HG03025 (cell line): ENCODE measurements at regions not wholly inside any gene's neighbourhood (a gene's known extent, or its start where the extent isn't known, plus 50 kb on each side); places are given as distances from the start of the nearest gene placed in this dataset.

Experiments used
- ATAC-seq: cut with Tn5 transposase; IDR thresholded peaks from one replicate; pipeline ENCODE4 v1.9.1; 2021; ENCODE audit warnings: mild to moderate bottlenecking, moderate library complexity; ENCODE audit not compliant: unreplicated experiment, low FRiP score

DNA sequence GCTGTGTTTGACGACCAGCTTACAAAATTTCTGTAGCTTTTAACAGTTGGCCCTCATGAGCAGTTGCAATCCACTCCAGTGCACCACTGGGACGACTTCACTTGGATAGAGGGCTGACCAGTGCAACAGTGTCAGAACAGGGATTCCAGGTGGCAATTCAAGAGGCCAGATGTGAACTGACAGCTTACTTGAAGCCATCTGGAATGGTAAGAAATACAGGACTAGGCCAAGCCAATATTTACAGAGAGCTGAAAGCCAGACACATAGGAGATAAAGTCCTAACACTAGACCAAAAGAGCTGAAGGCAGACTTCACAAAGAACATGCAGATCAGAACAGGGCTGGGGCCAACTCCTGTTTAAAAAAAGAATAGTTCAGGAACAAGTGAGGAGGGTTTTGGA, 93.5 kb upstream of the NFIA start:
- no peak for ATAC-seq

- no peak for ATAC-seq
Measured at GRCh38 chr1:60987904-60988303, 94.5 kb upstream of the NFIA start.

DNA sequence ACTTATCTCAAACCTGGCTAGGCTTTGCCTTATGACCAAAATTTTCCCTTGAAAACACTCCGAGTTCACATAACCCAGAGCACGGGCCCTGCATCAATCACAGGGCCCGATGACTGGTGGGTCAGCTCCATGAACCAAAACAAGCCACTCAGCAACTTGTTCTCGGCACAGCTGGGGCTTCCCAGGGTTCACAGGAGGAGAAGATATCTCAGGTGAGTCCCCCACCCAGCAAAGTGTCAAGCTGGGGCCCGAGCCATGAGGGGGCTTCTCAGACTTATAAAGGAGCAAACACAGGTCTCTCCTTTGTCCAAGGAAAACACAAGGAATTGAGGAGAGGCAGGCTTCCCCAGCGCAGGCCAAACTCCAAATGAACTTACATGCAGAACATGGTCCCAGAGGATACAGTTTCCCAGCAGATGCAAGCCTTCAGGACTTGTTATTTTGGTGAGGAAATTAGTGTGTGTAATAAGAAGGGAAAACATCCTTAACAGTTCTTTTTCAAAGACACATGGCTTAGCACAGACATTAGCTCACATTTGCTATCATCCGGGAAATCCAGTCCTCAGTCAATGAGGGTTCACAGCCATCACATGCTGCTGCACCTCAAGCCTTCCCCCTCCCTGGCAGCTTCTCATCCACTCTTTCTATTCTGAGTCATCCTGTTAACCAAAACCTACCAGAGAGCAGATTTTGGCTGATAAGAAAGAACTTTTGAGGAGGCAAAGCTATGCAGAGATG, 98.1 kb upstream of the NFIA start:
- ATAC-seq: no peak

GRCh38 chr1:60983701-60984061, 98.7 kb upstream of the NFIA start:
- no peak for ATAC-seq

- ATAC-seq: no peak
Measured at GRCh38 chr1:60982539-60982938, 99.8 kb upstream of the NFIA start.

GRCh38 chr1:60981357-60981756, 101.0 kb upstream of the NFIA start:
- no peak for ATAC-seq

DNA sequence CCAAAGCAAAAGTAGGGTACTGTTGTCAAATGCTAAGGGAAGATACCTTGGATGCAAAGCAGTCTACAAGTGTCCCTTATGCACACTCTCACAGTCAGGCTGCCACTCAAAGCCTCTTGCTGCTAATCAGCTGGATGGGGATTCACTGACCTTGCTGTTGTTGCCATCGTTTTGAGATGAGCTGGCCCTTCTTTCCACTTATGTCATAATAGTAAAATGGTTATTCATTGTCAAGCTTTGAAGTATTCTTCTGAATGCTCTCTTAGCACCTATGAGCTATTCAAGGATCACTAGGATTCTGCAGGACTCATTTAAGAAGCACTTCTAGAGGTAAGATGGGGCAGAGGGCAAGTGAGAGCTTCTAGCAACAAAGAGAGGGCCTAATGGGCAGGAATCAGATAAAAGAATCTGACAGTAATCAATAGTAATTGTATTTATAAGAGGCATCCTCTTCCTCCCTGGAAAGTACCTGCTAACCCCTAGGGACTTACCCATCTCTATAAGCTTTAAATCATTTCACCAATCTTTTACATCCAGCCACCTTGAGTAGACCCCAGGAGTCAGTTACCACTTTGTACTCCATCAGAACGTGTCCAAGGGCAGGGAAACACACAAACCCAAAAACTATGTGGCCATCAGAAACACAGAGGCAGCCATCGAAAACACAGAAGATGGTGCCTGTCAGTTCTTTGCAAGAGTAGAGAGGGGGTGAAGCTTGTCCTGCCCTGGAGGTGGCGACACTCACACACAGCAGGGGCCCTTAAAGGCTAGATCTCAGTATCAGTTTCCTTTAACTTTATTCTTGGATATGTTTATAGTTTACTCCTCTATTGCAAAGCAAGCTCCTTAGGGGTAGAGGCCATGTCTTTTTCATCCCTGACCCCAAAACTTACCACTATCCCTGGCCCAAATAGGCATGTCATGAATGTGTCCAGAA, 103.7 kb upstream of the NFIA start:
- peak; percentile 54 for ATAC-seq

- no peak for ATAC-seq
Measured at GRCh38 chr1:60977661-60978060, 104.7 kb upstream of the NFIA start.

DNA sequence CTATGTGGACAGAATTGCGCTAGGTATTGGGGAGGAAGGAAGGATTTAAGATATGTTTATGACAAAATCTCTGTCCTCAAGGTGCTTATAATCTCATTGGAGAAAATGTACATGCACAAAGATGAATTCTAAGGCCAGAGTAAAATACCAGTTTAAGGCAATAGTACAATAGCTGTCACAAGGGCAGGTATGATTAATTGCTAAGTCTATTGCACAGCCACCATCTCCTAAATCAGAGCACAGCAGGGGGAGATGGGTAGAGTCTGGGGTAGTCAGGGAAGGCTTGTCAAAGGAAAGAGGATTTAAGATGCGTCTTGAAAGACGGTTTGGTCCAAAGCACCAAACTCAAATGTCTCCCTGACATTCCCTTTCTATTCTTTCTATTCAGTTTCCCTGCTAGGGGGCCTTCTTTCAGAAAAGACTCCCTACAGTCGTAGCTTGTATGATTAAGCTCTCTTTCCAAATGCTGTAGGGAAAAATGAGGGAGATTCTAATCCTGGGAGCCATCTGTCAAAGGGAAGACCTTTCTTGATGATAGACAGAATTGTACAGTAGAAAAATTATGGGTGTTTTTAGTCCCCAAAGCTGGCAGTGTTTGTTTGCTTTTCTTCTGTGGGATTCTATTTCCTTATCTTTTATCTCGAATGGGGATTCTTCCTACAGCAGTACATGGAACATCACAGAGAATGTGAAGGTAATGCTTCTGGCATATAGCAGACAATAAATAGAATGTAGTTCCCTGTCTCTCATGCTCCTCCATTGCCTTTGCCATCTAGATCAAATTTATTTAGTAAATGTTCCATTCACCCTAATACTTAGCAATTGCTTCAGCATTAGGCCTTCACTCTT, 107.6 kb upstream of the NFIA start:
- ATAC-seq: no peak

- ATAC-seq: no peak
Measured at GRCh38 chr1:60973668-60974067, 108.7 kb upstream of the NFIA start.

DNA sequence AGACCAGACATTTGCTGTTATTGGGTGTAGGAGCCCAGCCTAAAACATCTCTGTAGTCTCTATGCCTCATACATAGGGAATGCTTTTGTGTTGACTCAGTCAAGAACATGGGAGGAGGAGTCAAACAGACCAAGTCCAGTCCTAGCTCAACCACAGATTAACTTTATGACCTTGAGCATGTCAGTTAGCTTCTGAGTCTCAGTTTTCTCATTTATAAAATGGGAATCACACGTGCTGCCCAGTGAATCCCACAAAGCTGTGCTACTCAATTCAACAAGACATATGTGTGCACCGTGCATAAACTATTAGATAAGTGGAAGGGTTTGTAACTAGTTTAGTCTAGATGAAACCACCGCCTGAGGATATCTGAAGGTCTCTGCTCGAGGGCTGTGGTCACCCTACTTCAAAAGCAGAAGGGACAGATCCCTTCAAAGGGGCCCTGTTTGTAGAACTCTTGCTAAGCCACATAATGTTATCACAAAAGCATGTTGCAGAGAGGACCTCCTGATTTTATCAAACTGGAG, 109.5 kb upstream of the NFIA start:
- no peak for ATAC-seq

DNA sequence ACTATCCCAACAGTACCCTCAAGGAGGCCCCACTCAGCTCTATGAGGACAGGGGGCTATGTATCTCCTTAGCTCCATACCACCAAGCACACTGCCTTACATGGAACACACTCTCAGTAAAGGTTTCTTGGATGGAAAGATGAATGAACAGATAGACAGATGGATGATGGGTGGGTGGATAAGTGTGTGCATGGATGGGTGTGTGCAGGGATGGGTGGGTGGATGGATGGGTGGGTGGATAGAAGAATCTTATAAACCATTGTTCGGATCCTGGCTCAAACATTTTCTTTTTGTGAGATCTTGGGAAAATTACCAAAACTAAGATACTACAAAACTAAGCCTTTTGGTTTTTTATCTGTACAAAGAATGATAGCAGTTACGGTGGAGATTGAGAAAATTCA, 111.0 kb upstream of the NFIA start:
- ATAC-seq: no peak

DNA sequence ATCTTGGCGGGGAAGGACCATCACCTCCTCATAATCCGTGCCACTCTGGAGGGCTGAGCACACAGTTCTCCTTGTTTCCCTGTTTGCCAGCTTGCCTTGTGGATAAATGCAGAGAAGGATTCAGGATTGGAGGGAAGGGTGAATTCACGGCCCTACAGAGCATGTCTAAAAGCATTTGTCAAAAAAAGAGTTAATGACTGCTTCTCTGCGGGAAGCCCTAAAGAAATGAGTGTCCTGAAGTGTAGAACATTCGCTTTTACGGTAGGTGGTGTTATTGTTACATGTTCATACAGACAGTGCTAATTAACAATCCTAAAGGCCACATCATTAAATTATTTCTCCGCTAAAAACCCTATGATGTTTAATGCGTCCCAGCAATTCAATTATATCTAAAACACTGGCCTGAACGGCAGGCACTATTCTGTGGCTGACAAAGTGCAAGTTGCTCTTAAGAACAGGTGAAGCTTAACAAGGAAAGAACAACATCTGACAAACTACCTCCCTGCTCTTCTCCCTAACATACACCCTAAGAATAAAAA, 112.3 kb upstream of the NFIA start:
- no peak for ATAC-seq

GRCh38 chr1:60965280-60965854, 117.0 kb upstream of the NFIA start:
- no peak for ATAC-seq

DNA sequence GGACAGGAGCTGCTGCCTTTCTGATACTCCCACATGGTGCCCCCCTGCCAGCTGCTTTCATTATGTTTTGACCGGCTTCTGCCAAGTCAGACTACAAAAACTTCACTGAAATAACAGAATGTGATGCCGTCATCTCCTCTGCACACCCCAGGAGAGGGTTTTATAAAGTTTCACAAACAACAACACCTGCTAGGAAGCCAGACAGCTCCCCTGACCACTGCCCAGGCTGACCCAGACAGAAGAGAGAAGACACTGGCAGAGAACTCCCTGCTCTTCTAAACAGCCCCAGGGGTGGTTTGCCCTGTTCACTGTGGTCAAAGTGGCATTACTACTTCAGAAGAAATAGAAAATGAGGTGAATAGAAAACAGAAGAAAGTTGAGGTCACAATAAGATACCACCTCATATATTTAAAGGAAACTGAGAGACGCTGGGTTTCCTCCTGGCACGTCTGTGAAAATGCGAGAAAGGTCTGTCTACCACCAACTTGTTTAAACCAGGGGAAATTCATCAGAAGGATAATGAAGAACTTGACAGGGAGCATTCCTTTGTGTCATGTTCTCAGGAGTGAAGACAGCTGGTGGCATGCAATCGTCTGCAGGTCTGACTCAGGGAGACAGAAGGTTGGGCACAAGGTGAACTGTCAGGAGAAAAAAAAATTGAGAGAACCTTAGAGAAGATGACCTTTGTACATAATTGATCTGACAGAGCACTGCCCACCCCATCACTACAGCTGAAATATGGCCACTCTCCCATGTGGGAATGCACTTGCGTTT, 119.0 kb upstream of the NFIA start:
- ATAC-seq: no peak

- no peak for ATAC-seq
Measured at GRCh38 chr1:60960891-60961461, 121.4 kb upstream of the NFIA start.

DNA sequence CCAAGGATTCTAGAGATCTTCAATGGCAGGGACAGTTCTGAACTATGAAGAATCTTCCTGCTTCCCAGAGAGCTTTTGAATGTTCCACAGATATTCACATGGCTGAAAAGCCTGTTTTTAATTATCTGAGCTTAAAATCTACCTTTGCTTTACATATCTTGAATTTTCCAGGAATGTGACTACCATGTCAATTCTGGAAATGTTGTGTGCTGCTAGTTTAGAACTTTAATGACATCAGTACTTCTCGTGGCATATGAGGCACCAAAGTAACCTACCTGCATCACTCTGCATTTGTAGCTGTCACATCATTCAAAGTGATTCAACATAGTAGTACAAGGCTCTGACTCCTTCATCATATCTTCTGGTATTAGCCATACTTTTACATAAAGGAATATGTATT, 122.7 kb upstream of the NFIA start:
- ATAC-seq: no peak

- ATAC-seq: no peak
Measured at GRCh38 chr1:60958001-60958400, 124.4 kb upstream of the NFIA start.

GRCh38 chr1:60956520-60956919, 125.8 kb upstream of the NFIA start:
- ATAC-seq: no peak
